WTC11 (cell line): ENCODE measurements at regions not wholly inside any gene's neighbourhood (a gene's known extent, or its start where the extent isn't known, plus 50 kb on each side); places are given as distances from the start of the nearest gene placed in this dataset.

Experiments
- AFF4 ChIP-seq: sonication (generic); formaldehyde crosslinking; IDR thresholded peaks from 2 replicates; pipeline ENCODE4 v1.8.1; 2023; ENCODE audit warnings: mild to moderate bottlenecking, missing genetic modification reagents, borderline replicate concordance
- CDX4 ChIP-seq: fragments of 250-450 bp; sonication (Bioruptor Pico); IDR thresholded peaks from 2 replicates; pipeline ENCODE4 v1.9.0; 2021; ENCODE audit warnings: moderate library complexity, mild to moderate bottlenecking, inconsistent platforms, borderline replicate concordance
- CREB1 ChIP-seq: sonication (generic); formaldehyde crosslinking; IDR thresholded peaks from 2 replicates; pipeline ENCODE4 v1.8.0; 2023; ENCODE audit warnings: mild to moderate bottlenecking, missing genetic modification reagents
- CREM ChIP-seq: sonication (generic); formaldehyde crosslinking; IDR thresholded peaks from 2 replicates; pipeline ENCODE4 v1.8.1; 2022; ENCODE audit warnings: mild to moderate bottlenecking, missing genetic modification reagents, moderate library complexity
- CTCF ChIP-seq: fragments of 200-600 bp; IDR thresholded peaks from 2 replicates; pipeline ENCODE4 v1.8.0; 2022; ENCODE audit warnings: antibody characterized with exemption
- FOXJ3 ChIP-seq: sonication (generic); formaldehyde crosslinking; IDR thresholded peaks from 2 replicates; pipeline ENCODE4 v1.9.0; 2021; ENCODE audit warnings: missing genetic modification reagents, mild to moderate bottlenecking, borderline replicate concordance
- MLX ChIP-seq: sonication (generic); formaldehyde crosslinking; IDR thresholded peaks from 2 replicates; pipeline ENCODE4 v1.8.1; 2023; ENCODE audit warnings: mild to moderate bottlenecking, missing genetic modification reagents, moderate library complexity
- NR2C2 ChIP-seq: sonication (generic); formaldehyde crosslinking; IDR thresholded peaks from 2 replicates; pipeline ENCODE4 v1.8.0; 2022; ENCODE audit warnings: mild to moderate bottlenecking, missing genetic modification reagents
- NR3C1 ChIP-seq: sonication (generic); formaldehyde crosslinking; conservative IDR thresholded peaks from 2 replicates; pipeline ENCODE4 v1.8.1; 2023; ENCODE audit warnings: low read depth, mild to moderate bottlenecking, missing genetic modification reagents
- PRDM15 ChIP-seq: sonication (generic); formaldehyde crosslinking; IDR thresholded peaks from 2 replicates; pipeline ENCODE4 v1.8.0; 2022; ENCODE audit warnings: missing genetic modification reagents
- PREB ChIP-seq: sonication (generic); formaldehyde crosslinking; IDR thresholded peaks from 2 replicates; pipeline ENCODE4 v1.8.1; 2022; ENCODE audit warnings: mild to moderate bottlenecking, missing genetic modification reagents, moderate library complexity, borderline replicate concordance
- SMAD4 ChIP-seq: sonication (generic); formaldehyde crosslinking; IDR thresholded peaks from 2 replicates; pipeline ENCODE4 v1.8.0; 2022; ENCODE audit warnings: mild to moderate bottlenecking, missing genetic modification reagents
- TP53 ChIP-seq: sonication (generic); formaldehyde crosslinking; IDR thresholded peaks from 2 replicates; pipeline ENCODE4 v1.8.1; 2023; ENCODE audit warnings: mild to moderate bottlenecking, missing genetic modification reagents
- ZNF219 ChIP-seq: sonication (generic); formaldehyde crosslinking; IDR thresholded peaks from 2 replicates; pipeline ENCODE4 v1.8.0; 2023; ENCODE audit warnings: missing genetic modification reagents, mild to moderate bottlenecking, borderline replicate concordance

- TF ChIP-seq CTCF (no peak), ZNF219 (CRISPR knock-in tag) (no peak), TP53 (CRISPR knock-in tag) (no peak), FOXJ3 (CRISPR knock-in tag) (no peak), PRDM15 (CRISPR knock-in tag) (no peak), MLX (CRISPR knock-in tag) (no peak), CDX4 (CRISPR knock-in tag) (no peak), SMAD4 (CRISPR knock-in tag) (no peak), NR3C1 (CRISPR knock-in tag) (no peak), AFF4 (CRISPR knock-in tag) (no peak), NR2C2 (CRISPR knock-in tag) (no peak), CREM (no peak), CREB1 (no peak), PREB (no peak)
Measured at GRCh38 chr3:72241525-72241924, 456.6 kb upstream of the PROK2 start.
